ENCODE measurements at regions not wholly inside any gene's neighbourhood (a gene's known extent, or its start where the extent isn't known, plus 50 kb on each side); places are given as distances from the start of the nearest gene placed in this dataset.

GRCh38 chrX:127124871-127125270 is 305.3 kb downstream of the PRR32 start:
- no peak for TF ChIP-seq PRDM1 (tag by site-specific recombination; IDR thresholded peaks at IDR 0.05)
- TF ChIP-seq ZNF521 (tag by site-specific recombination; IDR thresholded peaks at IDR 0.05), result no peak

All from HEK293 (cell line).